MM.1S (cell line): ENCODE measurements at regions not wholly inside any gene's neighbourhood (a gene's known extent, or its start where the extent isn't known, plus 50 kb on each side); places are given as distances from the start of the nearest gene placed in this dataset.

Experiments used
- DNase-seq: peaks from one replicate; pipeline ENCODE4 v3.0.0-alpha.2; 2015
- H2AFZ ChIP-seq: fragments of 300-600 bp; sonication (generic); 2 replicates; pipeline ENCODE4 v1.6.0; 2016; ENCODE audit warnings: antibody characterized with exemption, low read length
- H3F3A ChIP-seq: fragments of 300-600 bp; sonication (generic); 2 replicates; pipeline ENCODE4 v1.6.1; 2016; ENCODE audit warnings: mild to moderate bottlenecking, antibody characterized with exemption, low read length, moderate library complexity, mixed read lengths; ENCODE audit not compliant: insufficient read depth
- H3K27ac ChIP-seq: fragments of 300-600 bp; sonication (generic); 2 replicates; pipeline ENCODE4 v1.5.1; 2016; ENCODE audit warnings: mild to moderate bottlenecking, low read length
- H3K27me3 ChIP-seq: fragments of 300-600 bp; sonication (generic); replicated peaks from 2 replicates; pipeline ENCODE4 v1.6.0; 2016; ENCODE audit warnings: low read length; ENCODE audit not compliant: insufficient read depth
- H3K36me3 ChIP-seq: fragments of 300-600 bp; sonication (generic); replicated peaks from 2 replicates; pipeline ENCODE4 v1.6.1; 2016; ENCODE audit warnings: mild to moderate bottlenecking, low read length, mixed read lengths; ENCODE audit not compliant: insufficient read depth
- H3K4me1 ChIP-seq: fragments of 300-600 bp; sonication (generic); 2 replicates; pipeline ENCODE4 v1.6.1; 2016; ENCODE audit warnings: low read length, mixed read lengths
- H3K4me2 ChIP-seq: fragments of 300-600 bp; sonication (generic); 2 replicates; pipeline ENCODE4 v1.6.0; 2016; ENCODE audit warnings: low read depth, low read length
- H3K4me3 ChIP-seq: fragments of 300-600 bp; sonication (generic); 2 replicates; pipeline ENCODE4 v1.5.1; 2016; ENCODE audit warnings: low read length, mixed read lengths
- H3K79me2 ChIP-seq: fragments of 300-600 bp; sonication (generic); 2 replicates; pipeline ENCODE4 v1.6.1; 2016; ENCODE audit warnings: mixed run types, low read length, mixed read lengths
- H3K9ac ChIP-seq: fragments of 300-600 bp; sonication (generic); 2 replicates; pipeline ENCODE4 v1.6.1; 2016; ENCODE audit warnings: low read length, mixed read lengths
- H3K9me2 ChIP-seq: fragments of 300-600 bp; sonication (generic); replicated peaks from 2 replicates; pipeline ENCODE4 v1.6.1; 2016; ENCODE audit warnings: mild to moderate bottlenecking, low read length, mixed read lengths; ENCODE audit not compliant: insufficient read depth
- H3K9me3 ChIP-seq: fragments of 300-600 bp; sonication (generic); replicated peaks from 2 replicates; pipeline ENCODE4 v1.6.1; 2016; ENCODE audit warnings: mild to moderate bottlenecking, low read length, mixed read lengths; ENCODE audit not compliant: insufficient read depth
- H4K20me1 ChIP-seq: fragments of 300-600 bp; sonication (generic); 2 replicates; pipeline ENCODE4 v1.6.1; 2016; ENCODE audit warnings: mild to moderate bottlenecking, low read length, moderate library complexity, mixed read lengths; ENCODE audit not compliant: insufficient read depth
- EZH2 ChIP-seq: fragments of 300-600 bp; sonication (generic); optimal IDR thresholded peaks from 2 replicates; pipeline ENCODE3; 2017; ENCODE audit warnings: low read depth, mild to moderate bottlenecking, antibody characterized with exemption, low read length, mixed read lengths
- EZH2phosphoT487 ChIP-seq: fragments of 300-600 bp; sonication (generic); IDR thresholded peaks from 2 replicates; pipeline ENCODE4 v1.6.1; 2018; ENCODE audit warnings: antibody characterized with exemption, low read length
- TF ChIP-seq, protein P1 (sequence below): fragments of 300-600 bp; sonication (generic); IDR thresholded peaks from 2 replicates; pipeline ENCODE4 v1.5.1; 2016; ENCODE audit warnings: antibody characterized with exemption, low read length, mixed read lengths

DNA sequence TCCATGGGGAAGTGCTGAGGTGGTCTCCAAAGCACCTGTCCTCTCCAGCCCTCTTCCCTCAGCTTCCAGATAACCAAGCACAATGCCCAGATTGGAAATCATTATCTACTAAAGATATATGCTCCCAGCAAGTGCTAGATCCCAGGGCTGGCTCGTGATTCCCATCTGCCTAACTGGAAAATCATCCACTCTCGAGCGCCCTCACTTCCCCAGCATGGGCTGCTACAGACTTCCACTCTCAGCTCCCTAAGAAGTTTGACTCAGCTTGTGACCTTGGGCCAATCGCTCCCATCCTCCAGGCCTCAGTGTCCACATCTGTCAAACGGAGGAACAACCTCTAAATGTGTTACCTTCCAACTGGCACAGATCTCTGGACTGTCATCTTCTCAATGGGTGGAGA is 112.4 kb upstream of the ZMIZ1 start:
- no peaks in the 10 kb centered on the region for H3K36me3 ChIP-seq
- H3K9me3 ChIP-seq = no peaks in the 10 kb centered on the region
- no peaks in the 10 kb centered on the region for H3K27me3 ChIP-seq
- no peaks in the 10 kb centered on the region for H4K20me1 ChIP-seq
- no peak overlapping the region for H3K27ac ChIP-seq
- no peaks in the 10 kb centered on the region for H3F3A ChIP-seq
- TF ChIP-seq EZH2phosphoT487 (no peak), EZH2 (no peak)
- TF ChIP-seq, protein P1, sequence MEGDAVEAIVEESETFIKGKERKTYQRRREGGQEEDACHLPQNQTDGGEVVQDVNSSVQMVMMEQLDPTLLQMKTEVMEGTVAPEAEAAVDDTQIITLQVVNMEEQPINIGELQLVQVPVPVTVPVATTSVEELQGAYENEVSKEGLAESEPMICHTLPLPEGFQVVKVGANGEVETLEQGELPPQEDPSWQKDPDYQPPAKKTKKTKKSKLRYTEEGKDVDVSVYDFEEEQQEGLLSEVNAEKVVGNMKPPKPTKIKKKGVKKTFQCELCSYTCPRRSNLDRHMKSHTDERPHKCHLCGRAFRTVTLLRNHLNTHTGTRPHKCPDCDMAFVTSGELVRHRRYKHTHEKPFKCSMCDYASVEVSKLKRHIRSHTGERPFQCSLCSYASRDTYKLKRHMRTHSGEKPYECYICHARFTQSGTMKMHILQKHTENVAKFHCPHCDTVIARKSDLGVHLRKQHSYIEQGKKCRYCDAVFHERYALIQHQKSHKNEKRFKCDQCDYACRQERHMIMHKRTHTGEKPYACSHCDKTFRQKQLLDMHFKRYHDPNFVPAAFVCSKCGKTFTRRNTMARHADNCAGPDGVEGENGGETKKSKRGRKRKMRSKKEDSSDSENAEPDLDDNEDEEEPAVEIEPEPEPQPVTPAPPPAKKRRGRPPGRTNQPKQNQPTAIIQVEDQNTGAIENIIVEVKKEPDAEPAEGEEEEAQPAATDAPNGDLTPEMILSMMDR = no peak
- H3K4me2 ChIP-seq = no peak overlapping the region
- H3K4me3 ChIP-seq = no peak overlapping the region
- H2AFZ ChIP-seq = no peak overlapping the region
- H3K79me2 ChIP-seq = no peaks in the 10 kb centered on the region
- H3K9ac ChIP-seq = no peak overlapping the region
- no peaks in the 10 kb centered on the region for H3K4me1 ChIP-seq
- H3K9me2 ChIP-seq = no peaks in the 10 kb centered on the region
- no peak for DNase-seq

GRCh38 chr10:78957471-78958039 is 111.2 kb upstream of the ZMIZ1 start:
- no peak overlapping the region for H3K4me2 ChIP-seq
- H4K20me1 ChIP-seq = no peaks in the 10 kb centered on the region
- H3K36me3 ChIP-seq = no peaks in the 10 kb centered on the region
- H2AFZ ChIP-seq = no peak overlapping the region
- no peaks in the 10 kb centered on the region for H3K9me3 ChIP-seq
- no peaks in the 10 kb centered on the region for H3K79me2 ChIP-seq
- no peaks in the 10 kb centered on the region for H3F3A ChIP-seq
- DNase-seq = no peak
- H3K9me2 ChIP-seq = no peaks in the 10 kb centered on the region
- H3K27me3 ChIP-seq = no peaks in the 10 kb centered on the region
- H3K27ac ChIP-seq = no peak overlapping the region
- H3K4me3 ChIP-seq = no peak overlapping the region
- no peak overlapping the region for H3K9ac ChIP-seq
- no peak for TF ChIP-seq EZH2phosphoT487
- no peak for TF ChIP-seq EZH2
- TF ChIP-seq, protein P1 = no peak
- H3K4me1 ChIP-seq = no peaks in the 10 kb centered on the region

DNA sequence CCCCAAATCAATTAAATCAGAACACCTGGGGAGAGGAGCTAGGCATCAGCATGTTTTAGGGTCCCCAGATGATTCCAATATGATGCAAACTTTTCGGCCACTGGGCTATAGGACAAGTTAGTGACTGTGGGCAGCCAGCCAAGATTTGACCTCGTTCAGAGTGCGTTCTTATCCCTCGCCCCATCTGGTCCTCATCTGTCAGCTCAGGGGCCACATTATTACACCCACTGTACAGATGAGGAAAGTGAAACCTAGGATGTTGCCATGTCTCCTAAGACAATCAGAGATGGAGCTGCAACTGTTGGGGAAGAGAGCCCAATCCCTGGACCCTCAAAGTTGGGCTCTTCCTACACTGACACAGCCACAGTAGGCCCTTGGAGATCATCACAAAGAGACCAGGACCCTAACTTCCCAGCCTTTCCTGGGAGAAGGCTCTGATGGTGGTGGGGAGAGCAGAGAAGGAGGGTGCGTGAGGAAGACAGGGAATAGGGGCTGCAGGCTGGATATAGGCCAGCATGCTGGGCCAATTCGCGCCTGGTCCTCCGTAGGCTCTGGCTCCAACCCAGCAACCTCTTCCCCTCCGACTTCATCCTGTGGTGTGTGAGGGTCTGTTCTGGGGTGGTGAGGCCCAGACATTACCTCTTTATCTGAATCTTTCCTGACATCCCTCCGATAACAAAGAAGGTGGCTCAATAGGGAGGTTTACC is 109.4 kb upstream of the ZMIZ1 start:
- no peak overlapping the region for H3K27ac ChIP-seq
- no peaks in the 10 kb centered on the region for H3K27me3 ChIP-seq
- H4K20me1 ChIP-seq = no peaks in the 10 kb centered on the region

More for the DNA sequence above, 109.4 kb upstream of the ZMIZ1 start:
- Histone ChIP-seq H3K9ac (no peak overlapping the region), H3K9me2 (no peaks in the 10 kb centered on the region), H3K79me2 (no peaks in the 10 kb centered on the region), H3K4me1 (no peaks in the 10 kb centered on the region), H3K4me3 (no peak overlapping the region), H3K9me3 (no peaks in the 10 kb centered on the region), H3K36me3 (no peaks in the 10 kb centered on the region), H3K4me2 (no peak overlapping the region), H3F3A (no peaks in the 10 kb centered on the region), H2AFZ (no peak overlapping the region)
- TF ChIP-seq EZH2 = no peak
- no peak for TF ChIP-seq EZH2phosphoT487
- TF ChIP-seq, protein P1 = no peak
- DNase-seq = no peak
